Prostate gland (tissue), 2 donors: ENCODE measurements at regions not wholly inside any gene's neighbourhood (a gene's known extent, or its start where the extent isn't known, plus 50 kb on each side); places are given as distances from the start of the nearest gene placed in this dataset.

Source experiments
- DNase-seq: peaks from one replicate; pipeline ENCODE4 v3.0.0-alpha.2; 2019; ENCODE audit warnings: low spot score
- H3K27ac ChIP-seq, 2 donors: fragments of 200-600 bp; sonication (generic); 2 replicates each; pipeline ENCODE4 v1.5.1; 2017 to 2019
- H3K27me3 ChIP-seq: fragments of 200-600 bp; sonication (generic); replicated peaks from 2 replicates; pipeline ENCODE4 v1.5.1; 2019; ENCODE audit not compliant: insufficient read depth
- H3K36me3 ChIP-seq, 2 donors: fragments of 200-600 bp; sonication (generic); 1 replicate in 1 of 2; 2 replicates in 1 of 2; pipeline versions ENCODE4 v1.5.1 to v1.8.1; 2017 to 2019
- H3K4me1 ChIP-seq: fragments of 200-600 bp; sonication (generic); replicated peaks from 2 replicates; pipeline ENCODE4 v1.5.1; 2019
- H3K4me3 ChIP-seq, 2 donors: fragments of 200-600 bp; sonication (generic); 2 replicates each; pipeline ENCODE4 v1.5.1; 2017 to 2019
- H3K9me3 ChIP-seq: fragments of 200-600 bp; sonication (generic); 2 replicates; pipeline ENCODE4 v1.5.1; 2017
- POLR2A ChIP-seq: fragments of 450-650 bp; IDR thresholded peaks from one replicate; pipeline ENCODE4 v1.6.1; 2016; ENCODE audit warnings: antibody characterized with exemption, mild to moderate bottlenecking
- POLR2AphosphoS5 ChIP-seq: sonication (generic); formaldehyde crosslinking; IDR thresholded peaks from one replicate; pipeline ENCODE4 v1.6.1; 2017; ENCODE audit warnings: antibody characterized with exemption
- WGBS: methylation state at CpG from one replicate; pipeline ENCODE4 v1.1.5; 2018; 5-methylcytosine and 5-hydroxymethylcytosine counted together
- intact Hi-C: fragments of 100-400 bp; cut with DNase I; formaldehyde crosslinking; loops from one replicate; pipeline ENCODE4 v1.14.2; 2022
- TF ChIP-seq, protein P1 (sequence below), 4 experiments: fragments of 200-600 bp in 2 of 4; fragments of 450-650 bp in 2 of 4; sonication (generic) in 2 of 4; IDR thresholded peaks; 1 replicate in 3 of 4; 2 replicates in 1 of 4; pipeline ENCODE4 v1.5.1; 2016 to 2019; ENCODE audit warnings: antibody characterized with exemption in 4 of 4, mild to moderate bottlenecking in 2 of 4, moderate library complexity in 2 of 4

GRCh38 chr20:48471759-48472408 lies 355.9 kb downstream of the PREX1 start:
- DNase-seq, result no peak
- intact Hi-C loops, result no loop called here
- Histone ChIP-seq H3K4me1 (no peaks in the 10 kb centered on the region), H3K27me3 (no peaks in the 10 kb centered on the region), H3K4me3 (no peak overlapping the region), H3K36me3 (no peaks in the 10 kb centered on the region), H3K27ac (no peak overlapping the region), H3K9me3 (no peaks in the 10 kb centered on the region)
- WGBS, result 65% methylated on average over 9 of the region's 9 CpGs
- no peak for TF ChIP-seq POLR2AphosphoS5
- no peak for TF ChIP-seq POLR2A
- TF ChIP-seq, protein P1, sequence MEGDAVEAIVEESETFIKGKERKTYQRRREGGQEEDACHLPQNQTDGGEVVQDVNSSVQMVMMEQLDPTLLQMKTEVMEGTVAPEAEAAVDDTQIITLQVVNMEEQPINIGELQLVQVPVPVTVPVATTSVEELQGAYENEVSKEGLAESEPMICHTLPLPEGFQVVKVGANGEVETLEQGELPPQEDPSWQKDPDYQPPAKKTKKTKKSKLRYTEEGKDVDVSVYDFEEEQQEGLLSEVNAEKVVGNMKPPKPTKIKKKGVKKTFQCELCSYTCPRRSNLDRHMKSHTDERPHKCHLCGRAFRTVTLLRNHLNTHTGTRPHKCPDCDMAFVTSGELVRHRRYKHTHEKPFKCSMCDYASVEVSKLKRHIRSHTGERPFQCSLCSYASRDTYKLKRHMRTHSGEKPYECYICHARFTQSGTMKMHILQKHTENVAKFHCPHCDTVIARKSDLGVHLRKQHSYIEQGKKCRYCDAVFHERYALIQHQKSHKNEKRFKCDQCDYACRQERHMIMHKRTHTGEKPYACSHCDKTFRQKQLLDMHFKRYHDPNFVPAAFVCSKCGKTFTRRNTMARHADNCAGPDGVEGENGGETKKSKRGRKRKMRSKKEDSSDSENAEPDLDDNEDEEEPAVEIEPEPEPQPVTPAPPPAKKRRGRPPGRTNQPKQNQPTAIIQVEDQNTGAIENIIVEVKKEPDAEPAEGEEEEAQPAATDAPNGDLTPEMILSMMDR (IDR thresholded peaks at IDR 0.05), result no peak

DNA sequence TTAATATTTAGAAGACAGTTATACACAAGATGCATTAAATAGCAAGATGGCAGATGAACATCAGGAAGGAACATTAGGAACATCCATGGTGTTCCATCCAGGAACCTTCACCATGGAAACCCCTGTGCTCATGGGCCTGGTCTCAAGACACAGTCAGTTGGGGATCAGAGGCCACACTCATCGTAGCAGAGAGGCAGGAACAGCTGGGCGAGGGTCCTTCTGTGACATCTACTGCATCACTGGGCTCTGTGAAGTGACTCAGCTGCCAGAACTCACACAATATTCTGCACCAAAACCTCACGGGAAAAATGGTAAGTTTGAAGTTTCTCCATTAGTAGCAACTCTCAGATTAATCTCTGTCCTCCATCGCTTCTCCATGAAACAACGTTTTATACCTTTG lies 356.6 kb downstream of the PREX1 start:
- 64% methylated on average over 5 of the region's 5 CpGs for WGBS
- no peak for DNase-seq
- Histone ChIP-seq H3K27me3 (no peaks in the 10 kb centered on the region), H3K4me3 (no peak overlapping the region), H3K27ac (no peak overlapping the region), H3K9me3 (no peaks in the 10 kb centered on the region), H3K4me1 (no peaks in the 10 kb centered on the region), H3K36me3 (no peaks in the 10 kb centered on the region)
- intact Hi-C loops, result no loop called here
- no peak for TF ChIP-seq POLR2AphosphoS5
- no peak for TF ChIP-seq POLR2A
- TF ChIP-seq, protein P1 (IDR thresholded peaks at IDR 0.05), result no peak

- no peak overlapping the region for H3K4me3 ChIP-seq
- WGBS, result 92% methylated on average over 3 of the region's 3 CpGs
- intact Hi-C loops, result no loop called here
- TF ChIP-seq, protein P1 (IDR thresholded peaks at IDR 0.05), result no peak
- TF ChIP-seq POLR2AphosphoS5, result no peak
- no peak for TF ChIP-seq POLR2A
- H3K27me3 ChIP-seq, result no peaks in the 10 kb centered on the region
- H3K36me3 ChIP-seq, result no peaks in the 10 kb centered on the region
- H3K4me1 ChIP-seq, result no peaks in the 10 kb centered on the region
- DNase-seq, result no peak
- H3K27ac ChIP-seq, result no peak overlapping the region
- no peaks in the 10 kb centered on the region for H3K9me3 ChIP-seq
Measured at GRCh38 chr20:48470141-48470540, 357.7 kb downstream of the PREX1 start.

DNA sequence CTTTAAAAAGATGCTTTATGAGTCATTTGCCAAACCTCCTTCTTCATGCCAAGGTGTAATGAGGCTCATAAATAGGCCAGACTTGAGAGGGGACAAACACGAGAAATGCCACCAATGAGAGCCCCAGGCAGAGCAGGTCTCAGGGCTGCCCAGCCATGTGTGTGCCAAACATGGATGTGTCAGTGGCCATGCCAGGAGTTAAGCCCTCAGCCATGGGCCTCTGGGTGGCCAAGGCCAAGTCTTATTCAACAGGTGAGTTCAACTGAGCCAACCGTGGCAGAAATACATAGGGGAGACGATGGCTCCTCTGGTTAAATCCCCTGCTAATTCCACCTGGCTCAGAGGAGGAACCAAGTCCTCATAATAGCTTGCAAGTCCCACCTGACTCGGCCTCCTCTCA lies 358.8 kb downstream of the PREX1 start:
- DNase-seq, result no peak
- H3K9me3 ChIP-seq, result no peaks in the 10 kb centered on the region
- H3K27me3 ChIP-seq, result no peaks in the 10 kb centered on the region
- no peak overlapping the region for H3K4me3 ChIP-seq
- TF ChIP-seq POLR2A (no peak), POLR2AphosphoS5 (no peak)
- TF ChIP-seq, protein P1 (IDR thresholded peaks at IDR 0.05), result no peak
- WGBS, result 91% methylated on average over 4 of the region's 4 CpGs
- no peak overlapping the region for H3K27ac ChIP-seq
- no peaks in the 10 kb centered on the region for H3K4me1 ChIP-seq
- no peaks in the 10 kb centered on the region for H3K36me3 ChIP-seq
- intact Hi-C loops, result no loop called here

DNA sequence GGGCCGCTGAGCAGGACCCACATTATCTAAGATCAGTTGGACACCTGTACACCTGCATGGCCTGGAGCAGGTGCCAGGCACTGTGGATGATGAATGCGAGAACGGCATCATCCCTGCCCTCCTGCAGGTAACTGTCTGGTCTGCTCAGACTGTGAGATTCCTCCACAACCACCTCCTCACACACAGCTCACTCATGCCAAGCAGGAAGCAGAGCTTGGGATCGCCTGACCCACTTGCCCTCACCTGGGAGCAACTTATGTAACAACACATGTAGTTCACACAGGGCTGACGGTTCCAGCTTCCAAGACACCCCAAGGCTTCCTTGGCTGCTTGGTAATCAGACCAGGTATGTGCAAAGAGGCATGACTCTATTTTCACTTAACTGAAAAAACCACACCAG lies 359.2 kb downstream of the PREX1 start:
- 77% methylated on average over 5 of the region's 5 CpGs for WGBS
- TF ChIP-seq, protein P1 (IDR thresholded peaks at IDR 0.05), result no peak
- TF ChIP-seq POLR2A, result no peak
- TF ChIP-seq POLR2AphosphoS5, result no peak
- no peak for DNase-seq
- H3K4me1 ChIP-seq, result no peaks in the 10 kb centered on the region
- no peaks in the 10 kb centered on the region for H3K9me3 ChIP-seq
- no peaks in the 10 kb centered on the region for H3K36me3 ChIP-seq
- intact Hi-C loops, result no loop called here
- no peak overlapping the region for H3K4me3 ChIP-seq
- no peak overlapping the region for H3K27ac ChIP-seq
- H3K27me3 ChIP-seq, result no peaks in the 10 kb centered on the region
